ENCODE measurements at regions not wholly inside any gene's neighbourhood (a gene's known extent, or its start where the extent isn't known, plus 50 kb on each side); places are given as distances from the start of the nearest gene placed in this dataset.
"Not testable (repeated sequence)": the region's sequence is repeated elsewhere in the genome, so short reads cannot be mapped to it uniquely, and the experiment has no call there.

GRCh38 chr2:184371641-184372040 lies 226.7 kb upstream of the ZNF804A start:
- H3K9me3 ChIP-seq (ENCODE audit: low read depth, low read length): no peaks in the 10 kb centered on the region
- H3K36me3 ChIP-seq (ENCODE audit: insufficient read depth, low read length): no peaks in the 10 kb centered on the region
- no peak for TF ChIP-seq EZH2 (IDR thresholded peaks at IDR 0.05)
- no peak for TF ChIP-seq FOXP2 (optimal IDR thresholded peaks at IDR 0.05; ENCODE audit: control extremely low read depth, extremely low read length, insufficient read depth)
- TF ChIP-seq POLR2AphosphoS5 (IDR thresholded peaks at IDR 0.05; ENCODE audit: borderline replicate concordance, low read depth, low read length): no peak
- H3K4me3 ChIP-seq: no peak overlapping the region
- no peak for DNase-seq (ENCODE audit: low read depth, low spot score)
- H3K9ac ChIP-seq (ENCODE audit: insufficient read length): no peak overlapping the region
- H3K27ac ChIP-seq: no peak overlapping the region

- no peak for DNase-seq (ENCODE audit: low read depth, low spot score)
- H3K27ac ChIP-seq: no peak overlapping the region
- H3K9me3 ChIP-seq (ENCODE audit: low read depth, low read length): no peaks in the 10 kb centered on the region
- TF ChIP-seq FOXP2 (optimal IDR thresholded peaks at IDR 0.05; ENCODE audit: control extremely low read depth, extremely low read length, insufficient read depth) (no peak), EZH2 (IDR thresholded peaks at IDR 0.05) (no peak), POLR2AphosphoS5 (IDR thresholded peaks at IDR 0.05; ENCODE audit: borderline replicate concordance, low read depth, low read length) (no peak)
- H3K4me3 ChIP-seq: no peak overlapping the region
- no peak overlapping the region for H3K9ac ChIP-seq (ENCODE audit: insufficient read length)
- no peaks in the 10 kb centered on the region for H3K36me3 ChIP-seq (ENCODE audit: insufficient read depth, low read length)
Measured at GRCh38 chr2:184372484-184372883, 225.8 kb upstream of the ZNF804A start.

GRCh38 chr2:184394642-184395041 lies 203.7 kb upstream of the ZNF804A start:
- Histone ChIP-seq H3K27ac (no peak overlapping the region), H3K9ac (ENCODE audit: insufficient read length) (no peak overlapping the region), H3K9me3 (ENCODE audit: low read depth, low read length) (no peaks in the 10 kb centered on the region), H3K36me3 (ENCODE audit: insufficient read depth, low read length) (no peaks in the 10 kb centered on the region), H3K4me3 (no peak overlapping the region)
- DNase-seq (ENCODE audit: low read depth, low spot score): no peak
- TF ChIP-seq POLR2AphosphoS5 (IDR thresholded peaks at IDR 0.05; ENCODE audit: borderline replicate concordance, low read depth, low read length) (no peak), EZH2 (IDR thresholded peaks at IDR 0.05) (no peak), FOXP2 (optimal IDR thresholded peaks at IDR 0.05; ENCODE audit: control extremely low read depth, extremely low read length, insufficient read depth) (no peak)

GRCh38 chr2:184402381-184402780 lies 195.9 kb upstream of the ZNF804A start:
- no peak overlapping the region for H3K27ac ChIP-seq
- H3K36me3 ChIP-seq (ENCODE audit: insufficient read depth, low read length): no peaks in the 10 kb centered on the region
- H3K9ac ChIP-seq (ENCODE audit: insufficient read length): no peak overlapping the region
- TF ChIP-seq FOXP2 (optimal IDR thresholded peaks at IDR 0.05; ENCODE audit: control extremely low read depth, extremely low read length, insufficient read depth) (no peak), POLR2AphosphoS5 (IDR thresholded peaks at IDR 0.05; ENCODE audit: borderline replicate concordance, low read depth, low read length) (no peak), EZH2 (IDR thresholded peaks at IDR 0.05) (no peak)
- no peak for DNase-seq (ENCODE audit: low read depth, low spot score)
- H3K9me3 ChIP-seq (ENCODE audit: low read depth, low read length): no peaks in the 10 kb centered on the region
- H3K4me3 ChIP-seq: no peak overlapping the region

- H3K27ac ChIP-seq; H3K36me3 ChIP-seq (ENCODE audit: insufficient read depth, low read length); H3K9ac ChIP-seq (ENCODE audit: insufficient read length); H3K9me3 ChIP-seq (ENCODE audit: low read depth, low read length); DNase-seq (ENCODE audit: low read depth, low spot score): not testable (repeated sequence)
- H3K4me3 ChIP-seq: 0 out of 2 replicates have a peak overlapping the region, but pooled peaks have one; percentile 24
Measured at GRCh38 chr2:184407041-184407630, 191.2 kb upstream of the ZNF804A start.

- no peak for TF ChIP-seq POLR2AphosphoS5 (IDR thresholded peaks at IDR 0.05; ENCODE audit: borderline replicate concordance, low read depth, low read length)
- no peak for TF ChIP-seq EZH2 (IDR thresholded peaks at IDR 0.05)
- no peak for TF ChIP-seq FOXP2 (optimal IDR thresholded peaks at IDR 0.05; ENCODE audit: control extremely low read depth, extremely low read length, insufficient read depth)
- no peaks in the 10 kb centered on the region for H3K36me3 ChIP-seq (ENCODE audit: insufficient read depth, low read length)
Measured at GRCh38 chr2:184410160-184410559, 188.2 kb upstream of the ZNF804A start.

GRCh38 chr2:184413221-184413620 lies 185.1 kb upstream of the ZNF804A start:
- no peaks in the 10 kb centered on the region for H3K9me3 ChIP-seq (ENCODE audit: low read depth, low read length)
- no peak for TF ChIP-seq POLR2AphosphoS5 (IDR thresholded peaks at IDR 0.05; ENCODE audit: borderline replicate concordance, low read depth, low read length)
- no peak for TF ChIP-seq FOXP2 (optimal IDR thresholded peaks at IDR 0.05; ENCODE audit: control extremely low read depth, extremely low read length, insufficient read depth)
- no peak for TF ChIP-seq EZH2 (IDR thresholded peaks at IDR 0.05)
- no peaks in the 10 kb centered on the region for H3K36me3 ChIP-seq (ENCODE audit: insufficient read depth, low read length)
- H3K9ac ChIP-seq (ENCODE audit: insufficient read length): no peak overlapping the region
- DNase-seq (ENCODE audit: low read depth, low spot score): no peak
- no peak overlapping the region for H3K27ac ChIP-seq
- no peak overlapping the region for H3K4me3 ChIP-seq

More at GRCh38 chr2:184410160-184410559, 188.2 kb upstream of the ZNF804A start:
- DNase-seq (ENCODE audit: low read depth, low spot score): no peak
- Histone ChIP-seq H3K9me3 (ENCODE audit: low read depth, low read length) (no peaks in the 10 kb centered on the region), H3K4me3 (no peak overlapping the region), H3K27ac (no peak overlapping the region), H3K9ac (ENCODE audit: insufficient read length) (no peak overlapping the region)

GRCh38 chr2:184413671-184414229 lies 184.6 kb upstream of the ZNF804A start:
- Histone ChIP-seq H3K9me3 (ENCODE audit: low read depth, low read length) (no peaks in the 10 kb centered on the region), H3K9ac (ENCODE audit: insufficient read length) (no peak overlapping the region), H3K4me3 (no peak overlapping the region), H3K36me3 (ENCODE audit: insufficient read depth, low read length) (no peaks in the 10 kb centered on the region), H3K27ac (no peak overlapping the region)
- TF ChIP-seq POLR2AphosphoS5 (IDR thresholded peaks at IDR 0.05; ENCODE audit: borderline replicate concordance, low read depth, low read length): no peak
- no peak for DNase-seq (ENCODE audit: low read depth, low spot score)
